Kidney (tissue), 13 donors: ENCODE measurements at regions not wholly inside any gene's neighbourhood (a gene's known extent, or its start where the extent isn't known, plus 50 kb on each side); places are given as distances from the start of the nearest gene placed in this dataset.

Experiments
- DNase-seq, 5 donors: peaks; one replicate each; pipeline ENCODE4 v3.0.0-alpha.2; 2013 to 2020
- FAIRE-seq: peaks from 2 replicates; lab custom pipeline; 2012; peaks lifted over from hg19 to GRCh38; lab: Jason Lieb, UNC
- H3K27ac ChIP-seq, 2 donors: one replicate each; pipeline ENCODE4 v1.7.0; 2013; ENCODE audit warnings: low read depth in 2 of 2, low read length in 2 of 2, inconsistent platforms in 1 of 2
- H3K27me3 ChIP-seq: one replicate; pipeline ENCODE4 v1.7.1; 2013; ENCODE audit warnings: low read length, inconsistent platforms; ENCODE audit not compliant: control insufficient read depth, insufficient read depth
- H3K36me3 ChIP-seq, 3 donors: one replicate each; pipeline versions ENCODE4 v1.7.0 to v1.7.1; 2013; ENCODE audit warnings: low read length in 3 of 3, control low read depth in 1 of 3, inconsistent platforms in 1 of 3; ENCODE audit not compliant: insufficient read depth in 3 of 3, control insufficient read depth in 2 of 3
- H3K4me1 ChIP-seq, 3 donors: one replicate each; pipeline versions ENCODE4 v1.7.0 to v1.7.1; 2013; ENCODE audit warnings: low read length in 3 of 3, inconsistent platforms in 1 of 3, low read depth in 1 of 3; ENCODE audit not compliant: control insufficient read depth in 2 of 3, insufficient read depth in 2 of 3
- H3K4me3 ChIP-seq, 3 donors: one replicate each; pipeline versions ENCODE4 v1.7.0 to v1.8.1; 2013; ENCODE audit warnings: low read length in 3 of 3, control low read depth in 1 of 3, inconsistent platforms in 1 of 3
- H3K9ac ChIP-seq, 3 donors: one replicate each; pipeline versions ENCODE4 v1.7.0 to v1.7.1; 2013; ENCODE audit warnings: low read length in 3 of 3, control low read depth in 1 of 3, inconsistent platforms in 1 of 3
- H3K9me3 ChIP-seq, 3 donors: one replicate each; pipeline versions ENCODE4 v1.7.0 to v1.7.1; 2013; ENCODE audit warnings: low read length in 3 of 3, control low read depth in 1 of 3, inconsistent platforms in 1 of 3; ENCODE audit not compliant: control insufficient read depth in 2 of 3, insufficient read depth in 1 of 3
- CTCF ChIP-seq: IDR thresholded peaks from 3 replicates; pipeline ENCODE4 v1.5.1; 2012; ENCODE audit warnings: mild to moderate bottlenecking, moderate library complexity, borderline replicate concordance; ENCODE audit not compliant: insufficient read depth; ENCODE audit errors: extremely low read depth
- intact Hi-C: fragments of 100-400 bp; cut with DNase I; formaldehyde crosslinking; loops from one replicate; pipeline ENCODE4 v1.11.1; 2022
- donor health status: control.
- donor health status: control.
- donor health status: control.
- donor health status: control.
- donor health status: control.
- donor health status: DM: yes; HTN: yes; CAD: no.
- donor health status: Normal renal cell carcinoma (clear cell type).

- TF ChIP-seq CTCF = no peak
- intact Hi-C loops = no loop called here
- no peak for FAIRE-seq
Observed at GRCh38 chr16:86142801-86143236, 243.9 kb downstream of the IRF8 start.

GRCh38 chr16:86143666-86144065, 244.7 kb downstream of the IRF8 start:
- Histone ChIP-seq H3K36me3 (no peaks in the 10 kb centered on the region), H3K4me3 (no peak overlapping the region), H3K27ac (no peak overlapping the region), H3K9ac (no peak overlapping the region), H3K9me3 (no peaks in the 10 kb centered on the region), H3K4me1 (no peaks in the 10 kb centered on the region), H3K27me3 (no peaks in the 10 kb centered on the region)
- no peak for DNase-seq
- FAIRE-seq = no peak
- intact Hi-C loops = no loop called here
- no peak for TF ChIP-seq CTCF

More at GRCh38 chr16:86142801-86143236, 243.9 kb downstream of the IRF8 start:
- H3K4me1 ChIP-seq = no peaks in the 10 kb centered on the region
- H3K27me3 ChIP-seq = no peaks in the 10 kb centered on the region
- DNase-seq = no peak
- no peak overlapping the region for H3K27ac ChIP-seq
- H3K9me3 ChIP-seq = no peaks in the 10 kb centered on the region
- no peak overlapping the region for H3K4me3 ChIP-seq
- no peak overlapping the region for H3K9ac ChIP-seq
- no peaks in the 10 kb centered on the region for H3K36me3 ChIP-seq

- Histone ChIP-seq H3K9ac (no peak overlapping the region), H3K4me1 (no peaks in the 10 kb centered on the region), H3K36me3 (no peaks in the 10 kb centered on the region), H3K27ac (no peak overlapping the region), H3K4me3 (no peak overlapping the region), H3K9me3 (no peaks in the 10 kb centered on the region), H3K27me3 (no peaks in the 10 kb centered on the region)
- DNase-seq (no peak), FAIRE-seq (no peak)
- no peak for TF ChIP-seq CTCF
- intact Hi-C loops = no loop called here
Observed at GRCh38 chr16:86145669-86146068, 246.7 kb downstream of the IRF8 start.

- no peaks in the 10 kb centered on the region for H3K36me3 ChIP-seq
- H3K9ac ChIP-seq = no peak overlapping the region
- FAIRE-seq (no peak), DNase-seq (no peak)
- intact Hi-C loops = no loop called here
- no peaks in the 10 kb centered on the region for H3K27me3 ChIP-seq
- H3K4me3 ChIP-seq = no peak overlapping the region
- H3K27ac ChIP-seq = no peak overlapping the region
- H3K9me3 ChIP-seq = no peaks in the 10 kb centered on the region
- no peak for TF ChIP-seq CTCF
- no peaks in the 10 kb centered on the region for H3K4me1 ChIP-seq
Observed at GRCh38 chr16:86150641-86151238, 251.8 kb downstream of the IRF8 start.
